Osteocyte (in vitro differentiated cells): ENCODE measurements at regions not wholly inside any gene's neighbourhood (a gene's known extent, or its start where the extent isn't known, plus 50 kb on each side); places are given as distances from the start of the nearest gene placed in this dataset.
"Not testable (repeated sequence)": the region's sequence is repeated elsewhere in the genome, so short reads cannot be mapped to it uniquely, and the experiment has no call there.

Experiments used
- DNase-seq: peaks from one replicate; pipeline ENCODE4 v3.0.0; 2021; ENCODE audit warnings: mixed read lengths; ENCODE audit not compliant: unreplicated experiment; ENCODE audit errors: extremely low spot score
- H3K27ac Mint-ChIP-seq: one replicate; pipeline ENCODE4 v1.8.0; 2021; ENCODE audit warnings: mild to moderate bottlenecking, mixed read lengths; ENCODE audit not compliant: unreplicated experiment
- H3K27me3 Mint-ChIP-seq: one replicate; pipeline ENCODE4 v1.8.0; 2021; ENCODE audit warnings: mixed read lengths; ENCODE audit not compliant: unreplicated experiment
- H3K36me3 Mint-ChIP-seq: one replicate; pipeline ENCODE4 v1.8.0; 2021; ENCODE audit warnings: mixed read lengths; ENCODE audit not compliant: unreplicated experiment
- H3K4me1 Mint-ChIP-seq: one replicate; pipeline ENCODE4 v1.8.0; 2021; ENCODE audit warnings: mixed read lengths; ENCODE audit not compliant: unreplicated experiment
- H3K4me3 Mint-ChIP-seq: one replicate; pipeline ENCODE4 v1.8.0; 2021; ENCODE audit warnings: mild to moderate bottlenecking, moderate library complexity, mixed read lengths; ENCODE audit not compliant: unreplicated experiment
- H3K9me3 Mint-ChIP-seq: one replicate; pipeline ENCODE4 v1.8.0; 2021; ENCODE audit warnings: mixed read lengths; ENCODE audit not compliant: unreplicated experiment
- TF ChIP-seq, protein P1 (sequence below): fragments of 200-600 bp; sonication (generic); IDR thresholded peaks from 2 replicates; pipeline ENCODE4 v1.5.0; 2021; ENCODE audit warnings: antibody characterized with exemption, mild to moderate bottlenecking, moderate library complexity

- H3K9me3 Mint-ChIP-seq: peaks cover 6% of the 10 kb centered on the region
- DNase-seq: no peak
- no peak overlapping the region for H3K4me3 Mint-ChIP-seq
- TF ChIP-seq, protein P1, sequence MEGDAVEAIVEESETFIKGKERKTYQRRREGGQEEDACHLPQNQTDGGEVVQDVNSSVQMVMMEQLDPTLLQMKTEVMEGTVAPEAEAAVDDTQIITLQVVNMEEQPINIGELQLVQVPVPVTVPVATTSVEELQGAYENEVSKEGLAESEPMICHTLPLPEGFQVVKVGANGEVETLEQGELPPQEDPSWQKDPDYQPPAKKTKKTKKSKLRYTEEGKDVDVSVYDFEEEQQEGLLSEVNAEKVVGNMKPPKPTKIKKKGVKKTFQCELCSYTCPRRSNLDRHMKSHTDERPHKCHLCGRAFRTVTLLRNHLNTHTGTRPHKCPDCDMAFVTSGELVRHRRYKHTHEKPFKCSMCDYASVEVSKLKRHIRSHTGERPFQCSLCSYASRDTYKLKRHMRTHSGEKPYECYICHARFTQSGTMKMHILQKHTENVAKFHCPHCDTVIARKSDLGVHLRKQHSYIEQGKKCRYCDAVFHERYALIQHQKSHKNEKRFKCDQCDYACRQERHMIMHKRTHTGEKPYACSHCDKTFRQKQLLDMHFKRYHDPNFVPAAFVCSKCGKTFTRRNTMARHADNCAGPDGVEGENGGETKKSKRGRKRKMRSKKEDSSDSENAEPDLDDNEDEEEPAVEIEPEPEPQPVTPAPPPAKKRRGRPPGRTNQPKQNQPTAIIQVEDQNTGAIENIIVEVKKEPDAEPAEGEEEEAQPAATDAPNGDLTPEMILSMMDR: no peak
- no peaks in the 10 kb centered on the region for H3K27me3 Mint-ChIP-seq
- H3K4me1 Mint-ChIP-seq: peaks cover 12% of the 10 kb centered on the region
- no peaks in the 10 kb centered on the region for H3K36me3 Mint-ChIP-seq
- no peak overlapping the region for H3K27ac Mint-ChIP-seq
These were observed 560.0 kb upstream of the CDH2 start for GRCh38 chr18:28736951-28737350.

DNA sequence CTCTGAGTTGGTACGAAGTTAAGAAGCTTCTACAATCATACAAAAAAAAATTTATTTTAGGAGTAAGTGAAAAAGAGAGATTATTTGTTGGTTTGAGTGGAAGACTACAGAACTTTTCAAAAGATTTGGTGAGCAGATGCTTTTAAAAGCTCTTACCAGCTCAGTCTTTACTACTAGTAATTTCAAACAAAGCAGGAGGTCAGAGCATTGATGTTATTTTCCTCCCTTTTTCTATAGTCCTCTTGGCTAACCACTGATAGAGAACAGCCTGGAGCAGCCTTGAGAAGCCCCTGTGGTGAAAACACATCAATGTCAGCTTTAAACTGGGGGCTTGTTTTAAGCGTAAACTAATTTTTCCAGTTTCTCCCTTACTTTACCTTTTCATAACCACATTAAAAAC is 559.3 kb upstream of the CDH2 start:
- TF ChIP-seq, protein P1: no peak
- no peak for DNase-seq
- H3K27me3 Mint-ChIP-seq: no peaks in the 10 kb centered on the region
- H3K9me3 Mint-ChIP-seq: peaks cover 9% of the 10 kb centered on the region
- H3K27ac Mint-ChIP-seq: peak overlapping the region; percentile 50
- peaks cover 12% of the 10 kb centered on the region for H3K4me1 Mint-ChIP-seq
- H3K36me3 Mint-ChIP-seq: no peaks in the 10 kb centered on the region
- no peak overlapping the region for H3K4me3 Mint-ChIP-seq

DNA sequence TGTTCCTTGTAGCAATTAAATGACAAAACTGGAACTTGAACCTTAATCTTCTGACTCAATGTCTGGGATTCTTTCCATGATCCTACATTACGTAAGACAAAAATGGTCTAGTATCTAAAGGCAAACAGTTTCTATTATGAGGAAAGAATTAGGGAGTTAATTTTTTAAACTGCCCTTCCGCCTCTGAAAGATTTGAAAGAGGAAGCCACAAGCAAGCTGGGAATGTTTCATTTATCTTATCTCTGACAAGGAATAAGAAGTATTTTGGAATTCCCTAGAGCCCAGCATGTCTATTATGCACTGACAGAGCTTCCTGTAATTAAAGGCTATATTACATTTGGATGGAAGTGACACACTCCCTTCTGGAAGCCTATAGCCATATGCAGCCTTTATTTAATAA is 558.8 kb upstream of the CDH2 start:
- Mint-ChIP-seq H3K36me3 (no peaks in the 10 kb centered on the region), H3K9me3 (peaks cover 10% of the 10 kb centered on the region), H3K27me3 (no peaks in the 10 kb centered on the region), H3K27ac (peak overlapping the region; percentile 50), H3K4me1 (peaks cover 12% of the 10 kb centered on the region), H3K4me3 (no peak overlapping the region)
- TF ChIP-seq, protein P1: no peak
- no peak for DNase-seq

DNA sequence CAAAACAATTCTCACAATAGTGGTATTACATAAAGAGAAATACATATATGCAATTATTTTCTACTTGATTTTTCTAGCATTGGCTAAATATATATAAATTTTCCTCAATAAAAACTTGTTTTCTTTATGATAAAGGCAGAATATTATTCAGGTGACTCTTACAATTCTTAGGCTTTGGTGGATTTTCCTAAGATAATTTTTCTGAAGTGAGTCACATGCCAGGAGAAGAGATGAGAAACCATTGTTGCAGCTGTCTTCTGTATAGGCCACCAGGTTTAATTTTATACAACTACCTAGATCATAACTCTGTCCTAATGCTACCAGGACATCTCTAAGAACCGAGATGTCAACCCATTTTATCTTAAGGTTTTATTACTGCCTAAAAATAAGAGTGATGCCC is 552.4 kb upstream of the CDH2 start:
- Mint-ChIP-seq H3K36me3 (no peaks in the 10 kb centered on the region), H3K9me3 (peaks cover 6% of the 10 kb centered on the region), H3K27ac (no peak overlapping the region), H3K4me1 (peaks cover 6% of the 10 kb centered on the region), H3K4me3 (no peak overlapping the region), H3K27me3 (no peaks in the 10 kb centered on the region)
- DNase-seq: no peak
- TF ChIP-seq, protein P1: no peak

DNA sequence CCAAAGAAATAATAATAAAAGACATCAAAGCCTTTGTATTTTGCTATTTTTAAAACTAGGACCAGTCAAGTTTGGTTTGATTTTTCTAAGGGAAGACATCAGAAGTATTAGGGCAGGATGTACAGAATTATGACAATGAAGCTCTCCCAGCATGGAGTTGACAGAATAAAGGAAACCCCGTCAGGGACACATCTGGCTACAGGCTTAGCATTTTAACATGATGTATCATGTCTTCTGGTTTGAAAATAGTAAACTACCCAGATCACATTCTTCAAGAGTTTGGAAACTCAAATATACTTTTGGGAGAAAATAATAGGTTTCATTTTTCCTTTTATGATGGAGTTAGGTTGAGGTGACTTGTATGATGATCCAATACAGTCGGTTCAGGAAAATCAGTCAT is 552.0 kb upstream of the CDH2 start:
- H3K9me3 Mint-ChIP-seq: peaks cover 4% of the 10 kb centered on the region
- TF ChIP-seq, protein P1: no peak
- peaks cover 6% of the 10 kb centered on the region for H3K4me1 Mint-ChIP-seq
- no peak for DNase-seq
- no peaks in the 10 kb centered on the region for H3K27me3 Mint-ChIP-seq
- no peaks in the 10 kb centered on the region for H3K36me3 Mint-ChIP-seq
- no peak overlapping the region for H3K27ac Mint-ChIP-seq
- no peak overlapping the region for H3K4me3 Mint-ChIP-seq

DNA sequence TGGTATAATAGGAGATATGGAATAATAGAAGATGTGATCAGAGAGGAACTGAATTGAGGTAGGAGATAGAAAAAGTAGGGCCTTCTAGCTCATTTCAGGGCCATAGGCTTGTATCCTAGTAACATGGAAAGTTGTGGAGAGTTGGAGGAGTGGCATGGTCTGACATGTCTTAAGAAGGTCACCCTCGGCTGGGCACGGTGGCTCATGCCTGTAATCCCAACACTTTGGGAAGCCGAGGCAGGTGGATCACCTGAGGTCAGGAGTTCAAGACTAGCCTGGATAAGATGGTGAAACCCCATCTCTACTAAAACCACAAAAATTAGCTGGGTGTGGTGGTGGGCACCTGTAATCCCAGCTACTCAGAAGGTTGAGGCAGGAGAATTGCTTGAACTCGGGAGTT is 550.3 kb upstream of the CDH2 start:
- not testable (repeated sequence) for H3K27ac Mint-ChIP-seq, DNase-seq, H3K9me3 Mint-ChIP-seq, H3K4me3 Mint-ChIP-seq, H3K4me1 Mint-ChIP-seq, H3K27me3 Mint-ChIP-seq, H3K36me3 Mint-ChIP-seq
